Mucosa of stomach (tissue), 1 donor: ENCODE measurements at regions not wholly inside any gene's neighbourhood (a gene's known extent, or its start where the extent isn't known, plus 50 kb on each side); places are given as distances from the start of the nearest gene placed in this dataset.

Experiments
- H3K27me3 ChIP-seq: one replicate; pipeline ENCODE4 v1.7.0; 2013; ENCODE audit warnings: mild to moderate bottlenecking, low read length; ENCODE audit not compliant: control insufficient read depth, insufficient read depth
- H3K36me3 ChIP-seq: one replicate; pipeline ENCODE4 v1.7.0; 2013; ENCODE audit warnings: low read length; ENCODE audit not compliant: control insufficient read depth, insufficient read depth
- H3K4me1 ChIP-seq: one replicate; pipeline ENCODE4 v1.7.0; 2013; ENCODE audit warnings: mild to moderate bottlenecking, low read length; ENCODE audit not compliant: control insufficient read depth, insufficient read depth
- H3K4me3 ChIP-seq: one replicate; pipeline ENCODE4 v1.7.0; 2013; ENCODE audit warnings: low read length
- H3K9ac ChIP-seq: one replicate; pipeline ENCODE4 v1.7.0; 2013; ENCODE audit warnings: mild to moderate bottlenecking, low read length, moderate library complexity
- H3K9me3 ChIP-seq: one replicate; pipeline ENCODE4 v1.7.0; 2013; ENCODE audit warnings: mild to moderate bottlenecking, low read length, moderate library complexity; ENCODE audit not compliant: control insufficient read depth
- donor health status: Pancreatic carcinoma.

- Histone ChIP-seq H3K9ac (no peak overlapping the region), H3K4me3 (no peak overlapping the region), H3K36me3 (no peaks in the 10 kb centered on the region), H3K4me1 (peaks cover 6% of the 10 kb centered on the region), H3K27me3 (no peaks in the 10 kb centered on the region), H3K9me3 (no peaks in the 10 kb centered on the region)
These were observed 168.8 kb downstream of the KATNAL1 start for GRCh38 chr13:30138511-30138910.

GRCh38 chr13:30135868-30136267 lies 171.5 kb downstream of the KATNAL1 start:
- peaks cover 18% of the 10 kb centered on the region for H3K4me1 ChIP-seq
- H3K9ac ChIP-seq: no peak overlapping the region
- H3K27me3 ChIP-seq: no peaks in the 10 kb centered on the region
- no peaks in the 10 kb centered on the region for H3K9me3 ChIP-seq
- no peaks in the 10 kb centered on the region for H3K36me3 ChIP-seq
- H3K4me3 ChIP-seq: no peak overlapping the region

- no peak overlapping the region for H3K9ac ChIP-seq
- H3K4me1 ChIP-seq: peaks cover 18% of the 10 kb centered on the region
- no peaks in the 10 kb centered on the region for H3K9me3 ChIP-seq
- H3K36me3 ChIP-seq: no peaks in the 10 kb centered on the region
- H3K4me3 ChIP-seq: no peak overlapping the region
- no peaks in the 10 kb centered on the region for H3K27me3 ChIP-seq
These were observed 172.0 kb downstream of the KATNAL1 start for GRCh38 chr13:30135351-30135750.

GRCh38 chr13:30134578-30134977 lies 172.8 kb downstream of the KATNAL1 start:
- Histone ChIP-seq H3K4me1 (peaks cover 18% of the 10 kb centered on the region), H3K4me3 (no peak overlapping the region), H3K9ac (no peak overlapping the region), H3K36me3 (no peaks in the 10 kb centered on the region), H3K27me3 (no peaks in the 10 kb centered on the region), H3K9me3 (no peaks in the 10 kb centered on the region)

GRCh38 chr13:30133996-30134395 lies 173.4 kb downstream of the KATNAL1 start:
- Histone ChIP-seq H3K4me3 (no peak overlapping the region), H3K4me1 (peaks cover 18% of the 10 kb centered on the region), H3K27me3 (no peaks in the 10 kb centered on the region), H3K36me3 (no peaks in the 10 kb centered on the region), H3K9ac (peak overlapping the region; percentile 4), H3K9me3 (no peaks in the 10 kb centered on the region)

GRCh38 chr13:30133554-30133912 lies 173.8 kb downstream of the KATNAL1 start:
- no peak overlapping the region for H3K4me3 ChIP-seq
- H3K9ac ChIP-seq: peak overlapping the region; percentile 4

GRCh38 chr13:30132623-30133553 lies 174.5 kb downstream of the KATNAL1 start:
- H3K36me3 ChIP-seq: no peaks in the 10 kb centered on the region
- H3K4me1 ChIP-seq: peaks cover 20% of the 10 kb centered on the region
- H3K9me3 ChIP-seq: no peaks in the 10 kb centered on the region
- H3K27me3 ChIP-seq: no peaks in the 10 kb centered on the region
- peak overlapping the region; percentile 4 for H3K9ac ChIP-seq
- H3K4me3 ChIP-seq: no peak overlapping the region

More at GRCh38 chr13:30133554-30133912, 173.8 kb downstream of the KATNAL1 start:
- H3K27me3 ChIP-seq: no peaks in the 10 kb centered on the region
- H3K9me3 ChIP-seq: no peaks in the 10 kb centered on the region
- no peaks in the 10 kb centered on the region for H3K36me3 ChIP-seq
- H3K4me1 ChIP-seq: peaks cover 18% of the 10 kb centered on the region

- no peaks in the 10 kb centered on the region for H3K9me3 ChIP-seq
- no peaks in the 10 kb centered on the region for H3K36me3 ChIP-seq
- H3K4me3 ChIP-seq: no peak overlapping the region
- H3K9ac ChIP-seq: no peak overlapping the region
- H3K27me3 ChIP-seq: no peaks in the 10 kb centered on the region
- H3K4me1 ChIP-seq: peaks cover 36% of the 10 kb centered on the region
These were observed 177.9 kb downstream of the KATNAL1 start for GRCh38 chr13:30129411-30129810.

- H3K9ac ChIP-seq: no peak overlapping the region
- no peak overlapping the region for H3K4me3 ChIP-seq
- H3K9me3 ChIP-seq: no peaks in the 10 kb centered on the region
- no peaks in the 10 kb centered on the region for H3K36me3 ChIP-seq
- H3K27me3 ChIP-seq: no peaks in the 10 kb centered on the region
- peaks cover 32% of the 10 kb centered on the region for H3K4me1 ChIP-seq
These were observed 178.8 kb downstream of the KATNAL1 start for GRCh38 chr13:30128591-30128990.

- Histone ChIP-seq H3K9ac (no peak overlapping the region), H3K27me3 (no peaks in the 10 kb centered on the region), H3K4me1 (peaks cover 27% of the 10 kb centered on the region), H3K4me3 (no peak overlapping the region), H3K9me3 (no peaks in the 10 kb centered on the region), H3K36me3 (no peaks in the 10 kb centered on the region)
These were observed 179.3 kb downstream of the KATNAL1 start for GRCh38 chr13:30128095-30128494.

- no peaks in the 10 kb centered on the region for H3K27me3 ChIP-seq
- no peaks in the 10 kb centered on the region for H3K36me3 ChIP-seq
- no peak overlapping the region for H3K9ac ChIP-seq
- H3K4me3 ChIP-seq: no peak overlapping the region
- H3K9me3 ChIP-seq: no peaks in the 10 kb centered on the region
- H3K4me1 ChIP-seq: peaks cover 18% of the 10 kb centered on the region
These were observed 180.4 kb downstream of the KATNAL1 start for GRCh38 chr13:30126903-30127428.

- H3K4me1 ChIP-seq: peaks cover 18% of the 10 kb centered on the region
- no peak overlapping the region for H3K4me3 ChIP-seq
- H3K9ac ChIP-seq: no peak overlapping the region
- no peaks in the 10 kb centered on the region for H3K27me3 ChIP-seq
- H3K36me3 ChIP-seq: no peaks in the 10 kb centered on the region
- H3K9me3 ChIP-seq: no peaks in the 10 kb centered on the region
These were observed 181.8 kb downstream of the KATNAL1 start for GRCh38 chr13:30125422-30126073.
